Neuronal stem cell (in vitro differentiated cells): ENCODE measurements at regions not wholly inside any gene's neighbourhood (a gene's known extent, or its start where the extent isn't known, plus 50 kb on each side); places are given as distances from the start of the nearest gene placed in this dataset.

Source experiments
- DNase-seq: peaks from one replicate; pipeline ENCODE4 v3.0.0-alpha.2; 2013; ENCODE audit warnings: low spot score
- H2AFZ ChIP-seq: one replicate; pipeline ENCODE4 v1.6.1; 2013; ENCODE audit warnings: mild to moderate bottlenecking, low read length, inconsistent platforms
- H2AK5ac ChIP-seq: 2 replicates; pipeline ENCODE4 v1.6.1; 2013; ENCODE audit warnings: low read depth, mild to moderate bottlenecking, inconsistent platforms, low read length, moderate library complexity, mixed read lengths
- H2BK120ac ChIP-seq: 2 replicates; pipeline ENCODE4 v1.6.1; 2013; ENCODE audit warnings: low read depth, mild to moderate bottlenecking, inconsistent platforms, low read length, moderate library complexity, mixed read lengths
- H2BK12ac ChIP-seq: one replicate; pipeline ENCODE4 v1.6.1; 2013; ENCODE audit warnings: low read length, inconsistent platforms
- H2BK15ac ChIP-seq: 2 replicates; pipeline ENCODE4 v1.6.1; 2013; ENCODE audit warnings: mild to moderate bottlenecking, low read length, inconsistent platforms, mixed read lengths
- H2BK5ac ChIP-seq: one replicate; pipeline ENCODE4 v1.6.1; 2013; ENCODE audit warnings: inconsistent platforms, mild to moderate bottlenecking, low read length, moderate library complexity
- H3K14ac ChIP-seq: one replicate; pipeline ENCODE4 v1.6.1; 2013; ENCODE audit warnings: low read length, inconsistent platforms
- H3K18ac ChIP-seq: 2 replicates; pipeline ENCODE4 v1.6.1; 2013; ENCODE audit warnings: low read length, inconsistent platforms
- H3K23ac ChIP-seq: 2 replicates; pipeline ENCODE4 v1.6.1; 2013; ENCODE audit warnings: low read depth, mild to moderate bottlenecking, mixed read lengths, low read length, inconsistent platforms; ENCODE audit not compliant: poor library complexity
- H3K27ac ChIP-seq: replicated peaks from 3 replicates; pipeline ENCODE4 v1.5.1; 2013; ENCODE audit warnings: low read length, inconsistent platforms
- H3K27me3 ChIP-seq, 3 experiments: 2 replicates each; pipeline ENCODE4 v1.6.1; 2013; ENCODE audit warnings: low read length in 3 of 3, mild to moderate bottlenecking in 2 of 3, inconsistent platforms in 1 of 3, low read depth in 1 of 3, mixed read lengths in 1 of 3, moderate library complexity in 1 of 3; ENCODE audit not compliant: control insufficient read depth in 3 of 3, insufficient read depth in 3 of 3
- H3K36me3 ChIP-seq, 2 donors: replicated peaks in 1 of 2; 2 replicates each; pipeline ENCODE4 v1.6.1; 2013; ENCODE audit warnings: low read length in 2 of 2; ENCODE audit not compliant: control insufficient read depth in 2 of 2, insufficient read depth in 2 of 2
- H3K4ac ChIP-seq: 2 replicates; pipeline ENCODE4 v1.6.1; 2013; ENCODE audit warnings: inconsistent platforms, mild to moderate bottlenecking, low read length, moderate library complexity
- H3K4me1 ChIP-seq, 2 donors: 1 replicate in 1 of 2; 2 replicates in 1 of 2; pipeline ENCODE4 v1.6.1; 2013; ENCODE audit warnings: low read length in 2 of 2, low read depth in 1 of 2; ENCODE audit not compliant: control insufficient read depth in 2 of 2, insufficient read depth in 1 of 2
- H3K4me2 ChIP-seq: one replicate; pipeline ENCODE4 v1.6.1; 2013; ENCODE audit warnings: mild to moderate bottlenecking, low read length, inconsistent platforms; ENCODE audit not compliant: insufficient read depth, poor library complexity, severe bottlenecking
- H3K4me3 ChIP-seq, 2 donors: 2 replicates each; pipeline ENCODE4 v1.5.1; 2013; ENCODE audit warnings: low read length in 2 of 2, mild to moderate bottlenecking in 2 of 2, inconsistent platforms in 1 of 2, moderate library complexity in 1 of 2
- H3K79me1 ChIP-seq: one replicate; pipeline ENCODE4 v1.6.1; 2013; ENCODE audit warnings: low read depth, mild to moderate bottlenecking, inconsistent platforms, low read length, moderate library complexity
- H3K9ac ChIP-seq: one replicate; pipeline ENCODE4 v1.6.1; 2013; ENCODE audit warnings: mild to moderate bottlenecking, low read depth, low read length, inconsistent platforms; ENCODE audit not compliant: poor library complexity
- H3K9me3 ChIP-seq, 2 donors: replicated peaks in 1 of 2; 2 replicates each; pipeline versions ENCODE3 to v1.6.1; 2013; ENCODE audit warnings: low read length in 2 of 2, mild to moderate bottlenecking in 2 of 2, inconsistent platforms in 1 of 2, low read depth in 1 of 2, mixed read lengths in 1 of 2, moderate library complexity in 1 of 2; ENCODE audit not compliant: control insufficient read depth in 2 of 2, insufficient read depth in 1 of 2
- H4K8ac ChIP-seq: one replicate; pipeline ENCODE4 v1.6.1; 2013; ENCODE audit warnings: low read depth, mild to moderate bottlenecking, inconsistent platforms, low read length, moderate library complexity
- H4K91ac ChIP-seq: one replicate; pipeline ENCODE4 v1.6.1; 2013; ENCODE audit warnings: low read length, low read depth, mild to moderate bottlenecking, inconsistent platforms; ENCODE audit not compliant: poor library complexity
- WGBS, 2 donors: extraction: QIAGEN DNeasy Blood & Tissue Kit; methylation state at CpG; one replicate each; pipeline ENCODE4 v1.1.7; 2013; ENCODE audit warnings: missing lambda C conversion rate in 2 of 2, mixed read lengths in 1 of 2; ENCODE audit not compliant: insufficient read length in 2 of 2, insufficient replicate concordance in 1 of 2; ENCODE audit errors: extremely low coverage in 2 of 2; 5-methylcytosine and 5-hydroxymethylcytosine counted together

GRCh38 chr1:165988817-165989216 lies 161.4 kb downstream of the UCK2 start:
- H3K4me3 ChIP-seq, result no peak overlapping the region
- H3K4me1 ChIP-seq, result no peaks in the 10 kb centered on the region
- H4K91ac ChIP-seq, result no peak overlapping the region
- H2AK5ac ChIP-seq, result no peak overlapping the region
- H3K18ac ChIP-seq, result no peak overlapping the region
- no peaks in the 10 kb centered on the region for H3K27me3 ChIP-seq
- no peaks in the 10 kb centered on the region for H3K36me3 ChIP-seq
- no peak overlapping the region for H2BK120ac ChIP-seq
- H3K14ac ChIP-seq, result no peak overlapping the region
- no peak overlapping the region for H4K8ac ChIP-seq
- no peak overlapping the region for H3K23ac ChIP-seq
- H2BK12ac ChIP-seq, result no peak overlapping the region
- no CpG with 5 or more reads among the region's 2 CpGs for WGBS, 2 donors
- H3K4ac ChIP-seq, result no peak overlapping the region
- no peak overlapping the region for H3K4me2 ChIP-seq
- no peaks in the 10 kb centered on the region for H3K9me3 ChIP-seq
- no peak overlapping the region for H2BK5ac ChIP-seq
- H3K27ac ChIP-seq, result no peak overlapping the region
- no peak overlapping the region for H2BK15ac ChIP-seq
- H3K79me1 ChIP-seq, result no peaks in the 10 kb centered on the region
- no peak overlapping the region for H2AFZ ChIP-seq
- DNase-seq, result no peak
- H3K9ac ChIP-seq, result no peak overlapping the region

GRCh38 chr1:165992533-165992932 lies 165.1 kb downstream of the UCK2 start:
- H2BK120ac ChIP-seq, result no peak overlapping the region
- no peak overlapping the region for H3K4me2 ChIP-seq
- H4K8ac ChIP-seq, result no peak overlapping the region
- no peak overlapping the region for H2AFZ ChIP-seq
- no peak overlapping the region for H2BK15ac ChIP-seq
- no peak overlapping the region for H2BK12ac ChIP-seq
- DNase-seq, result no peak
- no peak overlapping the region for H4K91ac ChIP-seq
- no peak overlapping the region for H2BK5ac ChIP-seq
- H3K4ac ChIP-seq, result no peak overlapping the region
- H3K14ac ChIP-seq, result no peak overlapping the region
- H3K27me3 ChIP-seq, result no peaks in the 10 kb centered on the region
- no peak overlapping the region for H3K9ac ChIP-seq
- H3K4me3 ChIP-seq, result no peak overlapping the region
- H3K9me3 ChIP-seq, result no peaks in the 10 kb centered on the region
- H3K27ac ChIP-seq, result no peak overlapping the region
- H3K23ac ChIP-seq, result no peak overlapping the region
- no peak overlapping the region for H3K18ac ChIP-seq
- no CpG with 5 or more reads among the region's 3 CpGs for WGBS, 2 donors
- no peaks in the 10 kb centered on the region for H3K4me1 ChIP-seq
- H3K36me3 ChIP-seq, result no peaks in the 10 kb centered on the region
- no peaks in the 10 kb centered on the region for H3K79me1 ChIP-seq
- no peak overlapping the region for H2AK5ac ChIP-seq

GRCh38 chr1:165994107-165994506 lies 166.7 kb downstream of the UCK2 start:
- Histone ChIP-seq H4K8ac (no peak overlapping the region), H3K9me3 (no peaks in the 10 kb centered on the region), H3K79me1 (no peaks in the 10 kb centered on the region), H2BK5ac (no peak overlapping the region), H3K14ac (no peak overlapping the region), H2AFZ (no peak overlapping the region), H3K4me1 (no peaks in the 10 kb centered on the region), H2BK120ac (no peak overlapping the region), H3K4ac (no peak overlapping the region), H3K18ac (no peak overlapping the region), H2BK12ac (no peak overlapping the region), H3K27ac (no peak overlapping the region), H2AK5ac (no peak overlapping the region), H3K23ac (no peak overlapping the region), H3K27me3 (peaks cover 0 to 3% (median 0%) of the 10 kb centered on the region in 3 experiments), H3K9ac (no peak overlapping the region), H3K36me3 (no peaks in the 10 kb centered on the region), H4K91ac (no peak overlapping the region), H3K4me2 (no peak overlapping the region), H2BK15ac (no peak overlapping the region), H3K4me3 (no peak overlapping the region)
- DNase-seq, result no peak
- no CpG with 5 or more reads among the region's 4 CpGs for WGBS, 2 donors

- no peaks in the 10 kb centered on the region for H3K79me1 ChIP-seq
- no peak overlapping the region for H3K18ac ChIP-seq
- H4K91ac ChIP-seq, result no peak overlapping the region
- no peak overlapping the region for H3K23ac ChIP-seq
- no peaks in the 10 kb centered on the region for H3K9me3 ChIP-seq
- no peak overlapping the region for H3K14ac ChIP-seq
- no peak overlapping the region for H3K4me2 ChIP-seq
- no peak overlapping the region for H2BK5ac ChIP-seq
- no peak overlapping the region for H3K4me3 ChIP-seq
- H3K4ac ChIP-seq, result no peak overlapping the region
- no CpG with 5 or more reads among the region's 4 CpGs for WGBS, 2 donors
- H3K36me3 ChIP-seq, result no peaks in the 10 kb centered on the region
- no peak overlapping the region for H2BK12ac ChIP-seq
- H2AK5ac ChIP-seq, result no peak overlapping the region
- H4K8ac ChIP-seq, result no peak overlapping the region
- H3K9ac ChIP-seq, result no peak overlapping the region
- no peak overlapping the region for H2AFZ ChIP-seq
- H2BK120ac ChIP-seq, result no peak overlapping the region
- DNase-seq, result no peak
- H3K4me1 ChIP-seq, result no peaks in the 10 kb centered on the region
- H2BK15ac ChIP-seq, result no peak overlapping the region
- no peak overlapping the region for H3K27ac ChIP-seq
- peaks cover 0 to 3% (median 0%) of the 10 kb centered on the region in 3 experiments for H3K27me3 ChIP-seq
These were observed 167.0 kb downstream of the FAM78B start for GRCh38 chr1:165999826-166000225.
